Ishikawa (cell line): ENCODE measurements at regions not wholly inside any gene's neighbourhood (a gene's known extent, or its start where the extent isn't known, plus 50 kb on each side); places are given as distances from the start of the nearest gene placed in this dataset.

Experiments used
- CREB1 ChIP-seq: IDR thresholded peaks from 2 replicates; pipeline ENCODE4 v1.6.1; 2012; ENCODE audit warnings: low read depth
- EP300 ChIP-seq: IDR thresholded peaks from 2 replicates; pipeline ENCODE4 v1.6.1; 2012; ENCODE audit warnings: borderline replicate concordance
- RAD21 ChIP-seq: IDR thresholded peaks from 2 replicates; pipeline ENCODE4 v1.6.1; 2012; ENCODE audit warnings: low read depth
- REST ChIP-seq: IDR thresholded peaks from 2 replicates; pipeline ENCODE4 v1.6.1; 2012; ENCODE audit warnings: low read depth, mild to moderate bottlenecking
- ZBTB7A ChIP-seq: IDR thresholded peaks from 2 replicates; pipeline ENCODE4 v1.6.1; 2012; ENCODE audit warnings: low read depth

GRCh38 chr6:1136827-1137226 lies 175.1 kb upstream of the FOXQ1 start:
- no peak for TF ChIP-seq ZBTB7A
- TF ChIP-seq REST = no peak
- no peak for TF ChIP-seq EP300
- no peak for TF ChIP-seq RAD21
- TF ChIP-seq CREB1 = no peak
